ENCODE measurements at regions not wholly inside any gene's neighbourhood (a gene's known extent, or its start where the extent isn't known, plus 50 kb on each side); places are given as distances from the start of the nearest gene placed in this dataset.

DNA sequence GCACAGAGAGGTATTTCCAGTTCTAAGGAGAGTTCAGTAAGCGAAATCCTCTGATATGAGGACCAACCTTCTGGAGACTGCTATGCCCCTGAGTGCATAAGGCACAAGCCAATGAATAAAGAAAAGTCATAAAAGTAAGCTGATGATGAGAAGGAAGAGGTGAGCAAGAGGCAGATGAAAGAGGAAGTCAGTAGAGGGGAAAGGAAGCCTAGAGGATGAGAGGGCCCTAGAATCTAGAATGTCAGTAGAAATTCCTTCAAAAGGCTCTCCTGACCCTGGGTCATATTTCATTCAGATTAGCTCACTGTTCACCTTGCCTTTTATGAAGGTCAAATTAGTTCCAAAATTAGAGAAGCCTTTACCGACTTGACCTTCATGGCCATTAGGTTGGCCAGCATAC is 209.2 kb downstream of the CD83 start:
- Histone ChIP-seq H3K14ac (ENCODE audit: low read length in 2 of 2) (no peak overlapping the region), H3K23ac (ENCODE audit: low read length in 2 of 2) (no peak overlapping the region)
- 95% methylated on average over 2 of the region's 2 CpGs for WGBS

DNA sequence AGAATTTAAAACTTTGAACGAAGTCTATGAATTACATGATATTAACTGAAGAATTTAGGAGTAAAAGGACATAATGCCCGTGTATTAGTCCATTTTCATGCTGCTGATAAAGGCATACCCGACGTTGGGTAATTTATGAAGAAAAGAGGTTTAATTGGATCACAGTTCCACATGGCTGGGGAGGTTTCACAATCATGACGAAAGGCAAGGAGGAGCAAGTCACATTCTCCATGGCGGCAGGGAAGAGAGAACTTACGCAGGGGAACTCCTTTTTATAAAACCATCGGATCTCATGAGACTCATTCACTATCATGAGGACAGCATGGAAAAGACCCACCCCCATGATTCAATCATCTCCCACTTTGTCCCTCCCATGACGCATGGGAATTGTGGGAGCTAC is 210.6 kb downstream of the CD83 start:
- DNase-seq, result no peak

More for the DNA sequence above, 209.2 kb downstream of the CD83 start:
- Histone ChIP-seq H3K9ac (ENCODE audit: low read length) (no peak overlapping the region), H4K8ac (ENCODE audit: low read length) (no peak overlapping the region), H3K9me3 (ENCODE audit: control insufficient read depth, low read length) (no peaks in the 10 kb centered on the region), H2BK15ac (ENCODE audit: low read depth, poor library complexity, severe bottlenecking) (no peak overlapping the region), H2BK120ac (ENCODE audit: low read depth, low read length) (no peak overlapping the region), H4K91ac (ENCODE audit: low read length) (no peak overlapping the region), H2AK5ac (ENCODE audit: low read length, severe bottlenecking) (no peak overlapping the region), H2AFZ (ENCODE audit: low read depth, low read length) (no peak overlapping the region), H3K4me2 (ENCODE audit: low read length, poor library complexity, severe bottlenecking) (no peak overlapping the region), H3K18ac (ENCODE audit: low read depth in 1 of 2, low read length in 2 of 2) (no peak overlapping the region), H3K27me3 (ENCODE audit: control insufficient read depth in 1 of 2, insufficient read depth in 1 of 2, low read length in 2 of 2) (peaks cover 0 to 14% of the 10 kb centered on the region in 2 experiments), H3K4me1 (ENCODE audit: control insufficient read depth, insufficient read depth, low read depth, low read length) (peaks cover 1% of the 10 kb centered on the region), H3K27ac (ENCODE audit: low read length, poor library complexity, severe bottlenecking) (no peak overlapping the region), H2BK5ac (ENCODE audit: low read depth, low read length, poor library complexity, severe bottlenecking) (no peak overlapping the region), H2BK12ac (ENCODE audit: low read length in 2 of 2) (no peak overlapping the region), H3K79me1 (replicated peaks; ENCODE audit: low read length, poor library complexity, severe bottlenecking) (no peaks in the 10 kb centered on the region), H3K36me3 (ENCODE audit: control insufficient read depth in 1 of 2, insufficient read depth in 2 of 2, low read depth in 1 of 2, low read length in 2 of 2) (no peaks in the 10 kb centered on the region), H3K4me3 (ENCODE audit: insufficient read depth in 1 of 2, low read depth in 1 of 2, low read length in 2 of 2) (no peak overlapping the region), H3K4ac (ENCODE audit: low read depth in 1 of 2, low read length in 2 of 2) (no peak overlapping the region)
- no peak for DNase-seq

DNA sequence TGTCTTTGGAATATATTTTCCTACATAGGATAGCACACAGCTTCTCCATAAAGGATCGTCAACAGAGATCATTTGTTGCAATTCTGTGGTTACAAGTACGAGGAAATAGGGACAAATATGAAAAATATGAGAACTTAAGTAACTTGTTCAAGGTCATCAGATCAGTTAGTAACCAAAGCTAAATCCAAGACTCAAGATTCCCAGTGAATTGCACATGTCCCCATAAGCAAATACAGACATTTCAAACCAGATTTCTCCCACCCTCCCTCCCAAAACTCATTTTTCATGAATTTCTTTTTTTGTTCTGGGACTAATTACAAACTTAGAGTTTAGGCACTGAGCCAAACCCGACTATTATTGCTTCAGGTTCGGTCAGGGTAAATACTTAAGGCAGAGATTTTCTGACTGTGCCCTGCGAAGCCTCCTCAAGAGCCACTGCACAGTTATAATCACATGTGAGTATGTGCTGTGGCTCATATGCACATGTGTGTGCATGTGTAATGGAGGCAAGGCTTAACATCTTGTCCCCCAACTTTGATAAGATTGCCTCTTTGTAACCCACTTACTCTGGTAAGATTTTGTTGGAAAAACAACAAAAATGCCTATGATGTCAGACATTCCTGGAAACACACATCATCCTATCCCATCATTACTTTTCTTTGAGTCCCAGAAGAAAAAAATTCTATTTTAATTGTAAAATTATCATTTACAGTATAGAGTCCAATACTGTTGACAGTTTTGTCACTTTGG is 216.2 kb downstream of the CD83 start:
- DNase-seq, result no peak
- Histone ChIP-seq H3K36me3 (ENCODE audit: control insufficient read depth in 1 of 2, insufficient read depth in 2 of 2, low read depth in 1 of 2, low read length in 2 of 2) (no peaks in the 10 kb centered on the region), H2BK5ac (ENCODE audit: low read depth, low read length, poor library complexity, severe bottlenecking) (peak overlapping the region; percentile 68), H2BK12ac (ENCODE audit: low read length in 2 of 2) (no peak overlapping the region), H2AFZ (ENCODE audit: low read depth, low read length) (no peak overlapping the region), H3K4me2 (ENCODE audit: low read length, poor library complexity, severe bottlenecking) (no peak overlapping the region), H2BK15ac (ENCODE audit: low read depth, poor library complexity, severe bottlenecking) (no peak overlapping the region), H3K23ac (ENCODE audit: low read length in 2 of 2) (no peak overlapping the region), H3K9me3 (ENCODE audit: control insufficient read depth, low read length) (no peaks in the 10 kb centered on the region), H3K27me3 (ENCODE audit: control insufficient read depth in 1 of 2, insufficient read depth in 1 of 2, low read length in 2 of 2) (no peaks in the 10 kb centered on the region), H2BK120ac (ENCODE audit: low read depth, low read length) (no peak overlapping the region), H3K9ac (ENCODE audit: low read length) (no peak overlapping the region), H3K4me1 (ENCODE audit: control insufficient read depth, insufficient read depth, low read depth, low read length) (peaks cover 2% of the 10 kb centered on the region), H4K8ac (ENCODE audit: low read length) (no peak overlapping the region), H3K27ac (ENCODE audit: low read length, poor library complexity, severe bottlenecking) (no peak overlapping the region), H4K91ac (ENCODE audit: low read length) (no peak overlapping the region), H3K79me1 (replicated peaks; ENCODE audit: low read length, poor library complexity, severe bottlenecking) (no peaks in the 10 kb centered on the region), H3K14ac (ENCODE audit: low read length in 2 of 2) (no peak overlapping the region), H3K4ac (ENCODE audit: low read depth in 1 of 2, low read length in 2 of 2) (no peak overlapping the region), H3K18ac (ENCODE audit: low read depth in 1 of 2, low read length in 2 of 2) (no peak overlapping the region), H3K4me3 (ENCODE audit: insufficient read depth in 1 of 2, low read depth in 1 of 2, low read length in 2 of 2) (no peak overlapping the region), H2AK5ac (ENCODE audit: low read length, severe bottlenecking) (no peak overlapping the region)
- 76% methylated on average over 5 of the region's 5 CpGs for WGBS

More for the DNA sequence above, 210.6 kb downstream of the CD83 start:
- Histone ChIP-seq H3K4me1 (ENCODE audit: control insufficient read depth, insufficient read depth, low read depth, low read length) (peaks cover 1% of the 10 kb centered on the region), H3K27ac (ENCODE audit: low read length, poor library complexity, severe bottlenecking) (no peak overlapping the region), H3K4me2 (ENCODE audit: low read length, poor library complexity, severe bottlenecking) (no peak overlapping the region), H2AK5ac (ENCODE audit: low read length, severe bottlenecking) (no peak overlapping the region), H3K79me1 (replicated peaks; ENCODE audit: low read length, poor library complexity, severe bottlenecking) (no peaks in the 10 kb centered on the region), H3K36me3 (ENCODE audit: control insufficient read depth in 1 of 2, insufficient read depth in 2 of 2, low read depth in 1 of 2, low read length in 2 of 2) (no peaks in the 10 kb centered on the region), H2BK15ac (ENCODE audit: low read depth, poor library complexity, severe bottlenecking) (no peak overlapping the region), H2BK120ac (ENCODE audit: low read depth, low read length) (no peak overlapping the region), H4K8ac (ENCODE audit: low read length) (no peak overlapping the region), H3K18ac (ENCODE audit: low read depth in 1 of 2, low read length in 2 of 2) (no peak overlapping the region), H3K9me3 (ENCODE audit: control insufficient read depth, low read length) (no peaks in the 10 kb centered on the region), H3K14ac (ENCODE audit: low read length in 2 of 2) (no peak overlapping the region), H4K91ac (ENCODE audit: low read length) (no peak overlapping the region), H2AFZ (ENCODE audit: low read depth, low read length) (no peak overlapping the region), H2BK5ac (ENCODE audit: low read depth, low read length, poor library complexity, severe bottlenecking) (no peak overlapping the region), H3K27me3 (ENCODE audit: control insufficient read depth in 1 of 2, insufficient read depth in 1 of 2, low read length in 2 of 2) (peaks cover 0 to under 1% of the 10 kb centered on the region in 2 experiments), H2BK12ac (ENCODE audit: low read length in 2 of 2) (no peak overlapping the region), H3K23ac (ENCODE audit: low read length in 2 of 2) (no peak overlapping the region), H3K4ac (ENCODE audit: low read depth in 1 of 2, low read length in 2 of 2) (no peak overlapping the region), H3K4me3 (ENCODE audit: insufficient read depth in 1 of 2, low read depth in 1 of 2, low read length in 2 of 2) (no peak overlapping the region), H3K9ac (ENCODE audit: low read length) (no peak overlapping the region)
- 93% methylated on average over 9 of the region's 9 CpGs for WGBS

DNA sequence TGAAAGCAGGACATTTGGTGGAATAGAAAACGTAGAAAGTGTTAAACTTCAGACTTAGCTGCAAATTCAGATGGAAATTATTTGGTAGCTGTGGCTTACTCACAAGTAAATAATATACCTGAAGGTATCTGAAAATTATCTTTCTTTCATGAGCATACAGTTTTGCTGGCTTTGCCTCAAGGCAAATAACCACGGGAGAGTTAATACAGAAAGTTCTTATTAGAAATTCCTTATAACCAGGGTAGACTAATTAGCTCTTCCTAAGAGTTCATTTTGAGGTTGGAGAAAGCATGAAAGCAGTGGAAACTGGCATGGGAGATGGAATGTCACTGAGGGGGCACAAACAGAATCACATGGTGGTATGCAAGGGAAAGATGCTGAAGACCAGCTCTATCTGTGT is 217.5 kb downstream of the CD83 start:
- H3K4me3 ChIP-seq (ENCODE audit: insufficient read depth in 1 of 2, low read depth in 1 of 2, low read length in 2 of 2), result no peak overlapping the region
- H2AFZ ChIP-seq (ENCODE audit: low read depth, low read length), result no peak overlapping the region
- H3K9ac ChIP-seq (ENCODE audit: low read length), result no peak overlapping the region
- H3K79me1 ChIP-seq (replicated peaks; ENCODE audit: low read length, poor library complexity, severe bottlenecking), result no peaks in the 10 kb centered on the region
- no peak overlapping the region for H4K91ac ChIP-seq (ENCODE audit: low read length)
- H3K18ac ChIP-seq (ENCODE audit: low read depth in 1 of 2, low read length in 2 of 2), result no peak overlapping the region
- no peak overlapping the region for H3K27ac ChIP-seq (ENCODE audit: low read length, poor library complexity, severe bottlenecking)
- 80% methylated on average over 1 of the region's 2 CpGs for WGBS
- H2BK12ac ChIP-seq (ENCODE audit: low read length in 2 of 2), result no peak overlapping the region
- no peaks in the 10 kb centered on the region for H3K27me3 ChIP-seq (ENCODE audit: control insufficient read depth in 1 of 2, insufficient read depth in 1 of 2, low read length in 2 of 2)
- peak overlapping the region; percentile 22 for H3K4me2 ChIP-seq (ENCODE audit: low read length, poor library complexity, severe bottlenecking)
- H3K4ac ChIP-seq (ENCODE audit: low read depth in 1 of 2, low read length in 2 of 2), result no peak overlapping the region
- no peak overlapping the region for H2BK120ac ChIP-seq (ENCODE audit: low read depth, low read length)
- peaks cover 2% of the 10 kb centered on the region for H3K4me1 ChIP-seq (ENCODE audit: control insufficient read depth, insufficient read depth, low read depth, low read length)
- H3K14ac ChIP-seq (ENCODE audit: low read length in 2 of 2), result no peak overlapping the region
- no peak overlapping the region for H2AK5ac ChIP-seq (ENCODE audit: low read length, severe bottlenecking)
- no peaks in the 10 kb centered on the region for H3K9me3 ChIP-seq (ENCODE audit: control insufficient read depth, low read length)
- no peak overlapping the region for H2BK5ac ChIP-seq (ENCODE audit: low read depth, low read length, poor library complexity, severe bottlenecking)
- no peak overlapping the region for H3K23ac ChIP-seq (ENCODE audit: low read length in 2 of 2)
- no peak overlapping the region for H4K8ac ChIP-seq (ENCODE audit: low read length)
- H3K36me3 ChIP-seq (ENCODE audit: control insufficient read depth in 1 of 2, insufficient read depth in 2 of 2, low read depth in 1 of 2, low read length in 2 of 2), result no peaks in the 10 kb centered on the region
- no peak overlapping the region for H2BK15ac ChIP-seq (ENCODE audit: low read depth, poor library complexity, severe bottlenecking)
- DNase-seq, result no peak

All from mesenchymal stem cell (in vitro differentiated cells and primary cell).